Activated B cell treated with CpG ODN at 0.5 μM for 24 hours (primary cell): ENCODE measurements at regions not wholly inside any gene's neighbourhood (a gene's known extent, or its start where the extent isn't known, plus 50 kb on each side); places are given as distances from the start of the nearest gene placed in this dataset.
"Not testable (repeated sequence)": the region's sequence is repeated elsewhere in the genome, so short reads cannot be mapped to it uniquely, and the experiment has no call there.

Source experiments
- ATAC-seq: fragments of 200-7000 bp; cut with Tn5 transposase; one replicate; pipeline ENCODE4 v1.10.0; 2021; ENCODE audit warnings: low read depth, mild to moderate bottlenecking, moderate library complexity
- CTCF ChIA-PET: fragments of 350-600 bp; sonication (Branson Sonifier 250); formaldehyde crosslinking; loops from one replicate; lab custom pipeline; 2021; ENCODE audit warnings: antibody characterized with exemption; lab: Charles Lee
- POLR2A ChIA-PET: fragments of 350-600 bp; sonication (Branson Sonifier 250); formaldehyde crosslinking; loops from one replicate; lab custom pipeline; 2021; ENCODE audit warnings: antibody characterized with exemption; lab: Charles Lee
- DNase-seq: peaks from one replicate; pipeline ENCODE4 v3.0.0; 2022
- H3K27ac Mint-ChIP-seq: one replicate; pipeline ENCODE4 v1.8.0; 2020; ENCODE audit warnings: mixed read lengths
- H3K27me3 Mint-ChIP-seq: one replicate; pipeline ENCODE4 v1.8.0; 2021; ENCODE audit warnings: mixed read lengths
- H3K36me3 Mint-ChIP-seq: one replicate; pipeline ENCODE4 v1.8.0; 2021; ENCODE audit warnings: low read depth, mixed read lengths
- H3K4me1 Mint-ChIP-seq: one replicate; pipeline ENCODE4 v1.8.0; 2021; ENCODE audit warnings: mixed read lengths
- H3K4me3 Mint-ChIP-seq: one replicate; pipeline ENCODE4 v1.8.0; 2020; ENCODE audit warnings: mild to moderate bottlenecking, mixed read lengths
- H3K9me3 Mint-ChIP-seq: one replicate; pipeline ENCODE4 v1.8.0; 2020; ENCODE audit warnings: mixed read lengths
- intact Hi-C: fragments of 100-400 bp; cut with micrococcal nuclease; formaldehyde crosslinking; loops from one replicate; pipeline ENCODE4 v1.15.1; 2024
- TF ChIP-seq, protein P1 (sequence below): fragments of 200-600 bp; IDR thresholded peaks from one replicate; pipeline ENCODE4 v1.8.0; 2022; ENCODE audit warnings: antibody characterized with exemption, mild to moderate bottlenecking

GRCh38 chr4:170226288-170226687 is 136.5 kb upstream of the AADAT start:
- ChIA-PET CTCF (no interaction called here), POLR2A (no interaction called here)
- TF ChIP-seq, protein P1, sequence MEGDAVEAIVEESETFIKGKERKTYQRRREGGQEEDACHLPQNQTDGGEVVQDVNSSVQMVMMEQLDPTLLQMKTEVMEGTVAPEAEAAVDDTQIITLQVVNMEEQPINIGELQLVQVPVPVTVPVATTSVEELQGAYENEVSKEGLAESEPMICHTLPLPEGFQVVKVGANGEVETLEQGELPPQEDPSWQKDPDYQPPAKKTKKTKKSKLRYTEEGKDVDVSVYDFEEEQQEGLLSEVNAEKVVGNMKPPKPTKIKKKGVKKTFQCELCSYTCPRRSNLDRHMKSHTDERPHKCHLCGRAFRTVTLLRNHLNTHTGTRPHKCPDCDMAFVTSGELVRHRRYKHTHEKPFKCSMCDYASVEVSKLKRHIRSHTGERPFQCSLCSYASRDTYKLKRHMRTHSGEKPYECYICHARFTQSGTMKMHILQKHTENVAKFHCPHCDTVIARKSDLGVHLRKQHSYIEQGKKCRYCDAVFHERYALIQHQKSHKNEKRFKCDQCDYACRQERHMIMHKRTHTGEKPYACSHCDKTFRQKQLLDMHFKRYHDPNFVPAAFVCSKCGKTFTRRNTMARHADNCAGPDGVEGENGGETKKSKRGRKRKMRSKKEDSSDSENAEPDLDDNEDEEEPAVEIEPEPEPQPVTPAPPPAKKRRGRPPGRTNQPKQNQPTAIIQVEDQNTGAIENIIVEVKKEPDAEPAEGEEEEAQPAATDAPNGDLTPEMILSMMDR: no peak
- Mint-ChIP-seq H3K36me3 (no peaks in the 10 kb centered on the region), H3K9me3 (peaks cover 9% of the 10 kb centered on the region), H3K27ac (no peak overlapping the region), H3K4me1 (peaks cover under 1% of the 10 kb centered on the region), H3K4me3 (no peak overlapping the region), H3K27me3 (no peaks in the 10 kb centered on the region)
- intact Hi-C loops: no loop called here
- ATAC-seq (no peak), DNase-seq (no peak)

- Mint-ChIP-seq H3K36me3 (no peaks in the 10 kb centered on the region), H3K4me1 (no peaks in the 10 kb centered on the region), H3K9me3 (peaks cover 35% of the 10 kb centered on the region), H3K27ac (no peak overlapping the region), H3K4me3 (no peak overlapping the region), H3K27me3 (peaks cover 2% of the 10 kb centered on the region)
- intact Hi-C loops: no loop called here
- ATAC-seq (no peak), DNase-seq (no peak)
- POLR2A ChIA-PET: no interaction called here
- TF ChIP-seq, protein P1: no peak
- CTCF ChIA-PET: no interaction called here
Measured at GRCh38 chr4:170214731-170215130, 125.0 kb upstream of the AADAT start.

- ChIA-PET CTCF (interaction anchor here (0.6 kb wide), 1 partner anchor 149 kb away, joined by 3 read pairs; no protein-coding TSS in a partner anchor), POLR2A (no interaction called here)
- no peak overlapping the region for H3K4me3 Mint-ChIP-seq
- no peak overlapping the region for H3K27ac Mint-ChIP-seq
- TF ChIP-seq, protein P1: no peak
- intact Hi-C loops: no loop called here
- no peaks in the 10 kb centered on the region for H3K4me1 Mint-ChIP-seq
- H3K9me3 Mint-ChIP-seq: peaks cover 32% of the 10 kb centered on the region
- H3K36me3 Mint-ChIP-seq: no peaks in the 10 kb centered on the region
- ATAC-seq (no peak), DNase-seq (no peak)
- peaks cover 2% of the 10 kb centered on the region for H3K27me3 Mint-ChIP-seq
Measured at GRCh38 chr4:170214101-170214500, 124.3 kb upstream of the AADAT start.

- peaks cover under 1% of the 10 kb centered on the region for H3K27me3 Mint-ChIP-seq
- CTCF ChIA-PET: no interaction called here
- TF ChIP-seq, protein P1: no peak
- intact Hi-C loops: no loop called here
- peak; percentile 75 for ATAC-seq
- H3K4me1 Mint-ChIP-seq: peaks cover 12% of the 10 kb centered on the region
- H3K27ac Mint-ChIP-seq: peak overlapping the region; percentile 60
- DNase-seq: no peak
- peaks cover 20% of the 10 kb centered on the region for H3K9me3 Mint-ChIP-seq
- POLR2A ChIA-PET: no interaction called here
- H3K4me3 Mint-ChIP-seq: no peak overlapping the region
- no peaks in the 10 kb centered on the region for H3K36me3 Mint-ChIP-seq
Measured at GRCh38 chr4:170202721-170203120, 113.0 kb upstream of the AADAT start.

DNA sequence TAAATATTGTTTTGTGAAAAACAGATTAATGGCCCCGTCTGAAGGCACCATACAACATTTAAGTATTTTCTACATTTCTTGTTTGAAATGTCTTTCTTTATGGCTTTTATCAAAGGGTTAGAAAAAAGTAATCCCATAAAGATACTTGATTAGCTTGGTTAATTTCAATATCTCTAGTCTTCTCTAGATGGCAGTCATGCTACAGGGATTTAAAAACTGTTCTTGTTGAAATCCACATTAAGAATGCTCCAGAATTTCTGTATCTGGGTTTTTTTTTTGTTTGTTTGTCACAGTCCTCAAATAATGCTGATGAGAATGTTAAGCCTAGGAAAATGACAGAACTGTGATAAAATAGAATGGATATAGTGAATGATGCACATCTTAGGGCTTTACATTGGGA is 109.0 kb upstream of the AADAT start:
- ChIA-PET POLR2A (no interaction called here), CTCF (no interaction called here)
- Mint-ChIP-seq H3K4me1 (peaks cover 12% of the 10 kb centered on the region), H3K4me3 (no peak overlapping the region), H3K36me3 (no peaks in the 10 kb centered on the region), H3K27ac (no peak overlapping the region), H3K9me3 (peaks cover 19% of the 10 kb centered on the region), H3K27me3 (peaks cover 1% of the 10 kb centered on the region)
- ATAC-seq (no peak), DNase-seq (no peak)
- intact Hi-C loops: loop anchor here (5.0 kb wide), 1 partner anchor 654 kb away; no protein-coding TSS in a partner anchor
- TF ChIP-seq, protein P1: no peak

DNA sequence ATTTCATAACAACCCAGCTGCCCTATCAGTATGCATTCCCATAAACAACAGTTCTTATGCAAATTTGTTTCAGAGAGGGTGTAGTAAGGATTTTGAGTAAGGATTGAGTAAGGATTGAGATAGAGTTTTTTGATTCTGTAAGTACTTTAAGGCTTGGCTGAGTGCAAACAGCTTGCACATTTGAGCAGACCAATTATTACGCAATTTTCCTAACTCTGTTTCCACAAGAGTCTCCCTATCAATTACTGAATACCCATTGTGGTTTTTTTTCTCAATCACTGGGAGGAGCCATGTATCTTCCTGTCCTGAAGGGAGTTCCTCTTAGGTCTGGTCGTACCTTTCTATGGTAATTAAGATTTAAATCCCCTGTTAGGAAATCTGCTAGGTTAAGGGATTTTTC is 105.0 kb upstream of the AADAT start:
- intact Hi-C loops: loop anchor here (5.0 kb wide), 1 partner anchor 658 kb away; no protein-coding TSS in a partner anchor
- H3K9me3 Mint-ChIP-seq, H3K27me3 Mint-ChIP-seq, H3K36me3 Mint-ChIP-seq, H3K27ac Mint-ChIP-seq, ATAC-seq, H3K4me1 Mint-ChIP-seq, H3K4me3 Mint-ChIP-seq, DNase-seq, CTCF ChIA-PET, POLR2A ChIA-PET: not testable (repeated sequence)
